Gastroesophageal sphincter (tissue), 4 donors: ENCODE measurements at regions not wholly inside any gene's neighbourhood (a gene's known extent, or its start where the extent isn't known, plus 50 kb on each side); places are given as distances from the start of the nearest gene placed in this dataset.

Source experiments
- ATAC-seq: fragments of 150-250 bp; one replicate; pipeline ENCODE4 v1.9.1; 2016; ENCODE audit warnings: mild to moderate bottlenecking, moderate library complexity
- H3K27ac ChIP-seq, 4 donors: fragments of 200-600 bp; sonication (generic) in 3 of 4; 1 replicate in 3 of 4; 2 replicates in 1 of 4; pipeline ENCODE4 v1.5.1; 2016 to 2019
- H3K27me3 ChIP-seq: fragments of 200-600 bp; sonication (generic); one replicate; pipeline ENCODE4 v1.5.1; 2019
- H3K36me3 ChIP-seq, 2 donors: fragments of 200-600 bp; sonication (generic); one replicate each; pipeline ENCODE4 v1.5.1; 2019; ENCODE audit warnings: control low read depth in 1 of 2
- H3K4me1 ChIP-seq, 3 donors: fragments of 200-600 bp; sonication (generic); 1 replicate in 2 of 3; 2 replicates in 1 of 3; pipeline ENCODE4 v1.5.1; 2016 to 2019; ENCODE audit warnings: control low read depth in 2 of 3
- H3K4me3 ChIP-seq, 2 donors: fragments of 200-600 bp; sonication (generic); one replicate each; pipeline ENCODE4 v1.5.1; 2019; ENCODE audit warnings: mild to moderate bottlenecking in 1 of 2, moderate library complexity in 1 of 2
- H3K9me3 ChIP-seq, 3 donors: fragments of 200-600 bp; sonication (generic); one replicate each; pipeline ENCODE4 v1.5.1; 2017 to 2019; ENCODE audit warnings: control low read depth in 2 of 3
- CTCF ChIP-seq, 4 experiments: fragments of 200-600 bp in 2 of 4; fragments of 450-650 bp in 2 of 4; sonication (generic) in 1 of 4; IDR thresholded peaks; one replicate each; pipeline ENCODE4 v1.5.1; 2017 to 2019; ENCODE audit warnings: antibody characterized with exemption in 4 of 4, mild to moderate bottlenecking in 2 of 4, moderate library complexity in 2 of 4
- EP300 ChIP-seq: sonication (generic); formaldehyde crosslinking; IDR thresholded peaks from one replicate; pipeline ENCODE4 v1.6.1; 2017; ENCODE audit warnings: antibody characterized with exemption, mild to moderate bottlenecking
- POLR2A ChIP-seq, 2 donors: fragments of 450-650 bp; IDR thresholded peaks; one replicate each; pipeline ENCODE4 v1.6.1; 2017; ENCODE audit warnings: antibody characterized with exemption in 2 of 2, mild to moderate bottlenecking in 2 of 2, moderate library complexity in 1 of 2
- POLR2AphosphoS5 ChIP-seq: sonication (generic); formaldehyde crosslinking; IDR thresholded peaks from one replicate; pipeline ENCODE4 v1.6.1; 2017; ENCODE audit warnings: antibody characterized with exemption
- WGBS, 2 donors: methylation state at CpG; one replicate each; pipeline ENCODE4 v1.1.5; 2018; ENCODE audit warnings: low coverage in 1 of 2; 5-methylcytosine and 5-hydroxymethylcytosine counted together

- Histone ChIP-seq H3K9me3 (no peaks in the 10 kb centered on the region), H3K36me3 (no peaks in the 10 kb centered on the region), H3K27ac (no peak overlapping the region), H3K4me3 (no peak overlapping the region), H3K4me1 (peaks cover 0 to 16% (median 0%) of the 10 kb centered on the region in 3 donors), H3K27me3 (no peaks in the 10 kb centered on the region)
- WGBS, 2 donors = 80 to 83% methylated on average over 1 to 2 of the region's 3 CpGs
- TF ChIP-seq POLR2AphosphoS5 (no peak), EP300 (no peak), POLR2A (IDR thresholded peaks at IDR 0.05) (no peak), CTCF (IDR thresholded peaks at IDR 0.05) (no peak)
- no peak for ATAC-seq
These were observed 620.9 kb upstream of the USP24 start for GRCh38 chr1:55836086-55836485.

- no peaks in the 10 kb centered on the region for H3K9me3 ChIP-seq
- WGBS, 2 donors = 14% methylated on average over 1 to 2 of the region's 2 CpGs
- no peak for ATAC-seq
- TF ChIP-seq EP300 = no peak
- no peak for TF ChIP-seq POLR2AphosphoS5
- TF ChIP-seq POLR2A (IDR thresholded peaks at IDR 0.05) = no peak
- TF ChIP-seq CTCF (IDR thresholded peaks at IDR 0.05) = no peak
- no peak overlapping the region for H3K4me3 ChIP-seq
- H3K36me3 ChIP-seq = no peaks in the 10 kb centered on the region
- H3K27ac ChIP-seq = peak overlapping the region in 3 of 4 donors; percentile 35 to 66 (median 55)
- H3K27me3 ChIP-seq = no peaks in the 10 kb centered on the region
- H3K4me1 ChIP-seq = peaks cover 0 to 16% (median 0%) of the 10 kb centered on the region in 3 donors
These were observed 618.4 kb upstream of the USP24 start for GRCh38 chr1:55833529-55834091.

- Histone ChIP-seq H3K9me3 (no peaks in the 10 kb centered on the region), H3K4me1 (peaks cover 0 to 16% (median 0%) of the 10 kb centered on the region in 3 donors), H3K27me3 (no peaks in the 10 kb centered on the region), H3K36me3 (no peaks in the 10 kb centered on the region), H3K4me3 (no peak overlapping the region), H3K27ac (no peak overlapping the region)
- no peak for ATAC-seq
- TF ChIP-seq CTCF (IDR thresholded peaks at IDR 0.05) (no peak), POLR2A (IDR thresholded peaks at IDR 0.05) (no peak), POLR2AphosphoS5 (no peak), EP300 (no peak)
- 89 to 96% methylated on average over 3 of the region's 3 CpGs for WGBS, 2 donors
These were observed 616.6 kb upstream of the USP24 start for GRCh38 chr1:55831759-55832158.

GRCh38 chr1:55828044-55828443, 612.9 kb upstream of the USP24 start:
- H3K4me1 ChIP-seq = peaks cover 0 to 7% (median 0%) of the 10 kb centered on the region in 3 donors
- no peak overlapping the region for H3K4me3 ChIP-seq
- H3K36me3 ChIP-seq = no peaks in the 10 kb centered on the region
- H3K27me3 ChIP-seq = no peaks in the 10 kb centered on the region
- no peak for TF ChIP-seq POLR2A (IDR thresholded peaks at IDR 0.05)
- TF ChIP-seq EP300 = no peak
- no peak for TF ChIP-seq CTCF (IDR thresholded peaks at IDR 0.05)
- no peak for TF ChIP-seq POLR2AphosphoS5
- ATAC-seq = no peak
- H3K9me3 ChIP-seq = no peaks in the 10 kb centered on the region
- peak overlapping the region in 2 of 4 donors; percentile 18 to 49 for H3K27ac ChIP-seq
- 77 to 94% methylated on average over 4 of the region's 5 CpGs for whole genome bisulfite sequencing, 2 donors

- no peaks in the 10 kb centered on the region for H3K27me3 ChIP-seq
- 74 to 87% methylated on average over 3 to 4 of the region's 4 CpGs for WGBS, 2 donors
- H3K9me3 ChIP-seq = no peaks in the 10 kb centered on the region
- H3K4me1 ChIP-seq = peaks cover 0 to 5% (median 0%) of the 10 kb centered on the region in 3 donors
- TF ChIP-seq EP300 (no peak), POLR2AphosphoS5 (peak; percentile 83)
- H3K27ac ChIP-seq = peak overlapping the region in 2 of 4 donors; percentile 20 to 44
- ATAC-seq = peak; percentile 75
- H3K36me3 ChIP-seq = no peaks in the 10 kb centered on the region
- H3K4me3 ChIP-seq = no peak overlapping the region
These were observed 612.2 kb upstream of the USP24 start for GRCh38 chr1:55827350-55827749.
